ENCODE measurements at regions not wholly inside any gene's neighbourhood (a gene's known extent, or its start where the extent isn't known, plus 50 kb on each side); places are given as distances from the start of the nearest gene placed in this dataset.

- TF ChIP-seq CTCF (IDR thresholded peaks at IDR 0.05) (peak in 3 of 6 experiments; percentile 26 to 36 (median 30)), POLR2A (IDR thresholded peaks at IDR 0.05) (peak; percentile 30 to 35)
Measured at GRCh38 chr17:47066841-47067682, 88.0 kb upstream of the RPRML start.
